Epithelial cell of proximal tubule (primary cell): ENCODE measurements at regions not wholly inside any gene's neighbourhood (a gene's known extent, or its start where the extent isn't known, plus 50 kb on each side); places are given as distances from the start of the nearest gene placed in this dataset.

ENCODE experiments used
- DNase-seq: peaks from one replicate; pipeline ENCODE4 v3.0.0-alpha.2; 2011; ENCODE audit warnings: low read depth
- H3K4me3 ChIP-seq: 2 replicates; pipeline ENCODE4 v1.5.1; 2011; ENCODE audit warnings: low read depth, mild to moderate bottlenecking, low read length
- TF ChIP-seq, protein P1 (sequence below): conservative IDR thresholded peaks from 2 replicates; pipeline ENCODE4 v1.5.1; 2012; ENCODE audit warnings: low read depth, mild to moderate bottlenecking, low read length

DNA sequence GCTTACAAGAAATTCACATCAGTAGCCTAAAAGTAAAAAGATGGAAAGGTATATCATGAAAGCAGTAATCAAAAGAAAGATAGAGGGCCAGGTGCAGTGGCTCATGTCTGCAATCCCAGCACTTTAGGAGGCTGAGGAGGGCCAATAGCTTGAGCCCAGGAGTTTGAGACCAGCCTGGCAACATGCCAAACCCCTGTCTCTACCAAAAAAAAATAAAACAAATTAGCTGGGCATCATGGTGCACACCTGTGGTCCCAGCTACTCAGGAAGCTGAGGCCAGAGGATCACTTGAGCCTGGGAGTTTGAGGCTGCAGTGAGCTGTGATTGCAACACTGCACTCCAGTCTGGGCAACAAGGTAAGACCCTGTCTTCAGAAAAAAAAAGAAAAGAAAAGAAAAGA lies 55.5 kb downstream of the GSPT2 start:
- TF ChIP-seq, protein P1, sequence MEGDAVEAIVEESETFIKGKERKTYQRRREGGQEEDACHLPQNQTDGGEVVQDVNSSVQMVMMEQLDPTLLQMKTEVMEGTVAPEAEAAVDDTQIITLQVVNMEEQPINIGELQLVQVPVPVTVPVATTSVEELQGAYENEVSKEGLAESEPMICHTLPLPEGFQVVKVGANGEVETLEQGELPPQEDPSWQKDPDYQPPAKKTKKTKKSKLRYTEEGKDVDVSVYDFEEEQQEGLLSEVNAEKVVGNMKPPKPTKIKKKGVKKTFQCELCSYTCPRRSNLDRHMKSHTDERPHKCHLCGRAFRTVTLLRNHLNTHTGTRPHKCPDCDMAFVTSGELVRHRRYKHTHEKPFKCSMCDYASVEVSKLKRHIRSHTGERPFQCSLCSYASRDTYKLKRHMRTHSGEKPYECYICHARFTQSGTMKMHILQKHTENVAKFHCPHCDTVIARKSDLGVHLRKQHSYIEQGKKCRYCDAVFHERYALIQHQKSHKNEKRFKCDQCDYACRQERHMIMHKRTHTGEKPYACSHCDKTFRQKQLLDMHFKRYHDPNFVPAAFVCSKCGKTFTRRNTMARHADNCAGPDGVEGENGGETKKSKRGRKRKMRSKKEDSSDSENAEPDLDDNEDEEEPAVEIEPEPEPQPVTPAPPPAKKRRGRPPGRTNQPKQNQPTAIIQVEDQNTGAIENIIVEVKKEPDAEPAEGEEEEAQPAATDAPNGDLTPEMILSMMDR = no peak
- H3K4me3 ChIP-seq = no peak overlapping the region
- no peak for DNase-seq

GRCh38 chrX:51802917-51803688 lies 59.9 kb downstream of the GSPT2 start:
- H3K4me3 ChIP-seq = peak overlapping the region; percentile 78
- TF ChIP-seq, protein P1 = peak; percentile 44
- DNase-seq = peak; percentile 7

- H3K4me3 ChIP-seq = peak overlapping the region; percentile 78
- no peak for DNase-seq
- TF ChIP-seq, protein P1 = no peak
Observed at GRCh38 chrX:51803833-51804232, 60.6 kb downstream of the GSPT2 start.

DNA sequence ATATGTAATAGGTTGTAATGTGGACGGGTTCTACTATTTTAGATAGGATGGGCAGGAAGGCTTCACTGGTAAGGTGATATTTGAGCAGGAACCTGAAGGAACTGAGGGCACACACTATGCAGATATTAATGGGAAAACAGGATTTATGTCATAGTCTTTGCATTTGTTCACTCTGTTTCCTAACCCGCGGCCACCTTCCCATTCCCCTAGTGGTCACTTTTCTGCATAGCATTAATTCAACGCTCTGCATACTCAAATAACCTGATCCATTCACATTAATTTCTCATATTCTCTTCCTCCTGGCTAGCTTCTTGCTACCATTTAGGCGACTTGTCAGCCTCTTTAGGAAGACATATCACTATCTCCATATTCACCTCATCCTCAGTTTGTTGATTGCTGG lies 61.5 kb downstream of the GSPT2 start:
- DNase-seq = no peak
- TF ChIP-seq, protein P1 = peak; percentile 14
- no peak overlapping the region for H3K4me3 ChIP-seq

- no peak overlapping the region for H3K4me3 ChIP-seq
Observed at GRCh38 chrX:51813886-51814460, 70.7 kb downstream of the GSPT2 start.

GRCh38 chrX:51824061-51824460 lies 69.4 kb upstream of the MAGED1 start:
- TF ChIP-seq, protein P1 = no peak
- DNase-seq = no peak

More at GRCh38 chrX:51813886-51814460, 70.7 kb downstream of the GSPT2 start:
- DNase-seq = no peak
- TF ChIP-seq, protein P1 = no peak

More at GRCh38 chrX:51824061-51824460, 69.4 kb upstream of the MAGED1 start:
- no peak overlapping the region for H3K4me3 ChIP-seq
